ENCODE measurements at regions not wholly inside any gene's neighbourhood (a gene's known extent, or its start where the extent isn't known, plus 50 kb on each side); places are given as distances from the start of the nearest gene placed in this dataset.
A peak's percentile ranks its signal among the peaks of the same experiment; 100 is the strongest.

- DNase-seq (ENCODE audit: low spot score): no peak
These were observed 54.6 kb upstream of the PARM1 start for GRCh38 chr4:74878323-74878722.

DNA sequence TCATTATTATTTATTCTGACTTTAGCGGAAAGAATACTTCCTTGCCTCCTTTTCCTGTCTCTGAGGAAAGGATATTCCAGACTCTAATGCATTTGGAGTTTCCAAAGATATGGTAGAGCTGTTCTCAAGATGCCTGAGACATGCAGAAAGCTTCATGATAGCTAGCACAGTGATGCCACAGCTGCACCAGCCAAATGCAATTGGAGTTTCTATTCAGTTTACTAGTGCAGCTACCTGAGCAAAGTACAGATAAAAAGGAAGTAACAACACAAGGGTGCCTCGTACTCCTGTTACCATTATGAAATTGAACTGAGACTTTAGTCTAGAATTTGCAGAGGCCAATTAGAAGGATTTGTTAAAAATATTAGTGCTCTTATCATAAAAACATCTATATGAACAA lies 57.5 kb upstream of the PARM1 start:
- no peak for DNase-seq (ENCODE audit: low spot score)

DNA sequence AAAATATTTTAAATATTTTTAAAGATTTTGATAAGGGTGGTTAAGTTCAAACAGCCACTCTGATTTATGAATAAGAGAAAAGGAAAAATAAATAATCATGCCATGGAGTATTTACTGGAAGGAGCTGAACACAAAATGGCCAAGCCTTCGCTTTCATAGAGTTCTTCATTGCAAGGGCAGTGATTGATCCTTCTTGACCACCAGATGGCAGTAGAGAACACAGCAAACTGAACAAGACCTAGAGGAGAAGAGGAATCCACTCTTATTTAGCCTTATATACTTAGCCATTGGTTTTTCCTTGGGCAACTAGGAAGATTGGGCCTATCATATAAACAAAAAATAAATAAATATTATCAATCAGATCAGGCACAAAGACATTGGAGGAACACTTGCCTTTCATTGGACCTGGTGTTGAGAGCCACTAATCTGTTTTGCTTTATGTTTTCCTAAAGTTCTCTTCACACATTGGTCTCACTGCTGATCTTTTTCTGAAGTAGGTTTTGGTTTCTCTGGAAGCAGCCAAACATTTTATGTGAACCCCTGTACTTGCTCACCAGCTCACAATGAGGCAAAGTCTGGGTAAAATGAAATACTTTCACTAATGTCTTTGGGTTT lies 58.1 kb upstream of the PARM1 start:
- peak; percentile 55 for DNase-seq (ENCODE audit: low spot score)

- DNase-seq (ENCODE audit: low spot score): no peak
These were observed 59.2 kb upstream of the PARM1 start for GRCh38 chr4:74873545-74874301.

- DNase-seq (ENCODE audit: low spot score): no peak
These were observed 64.7 kb upstream of the BTC start for GRCh38 chr4:74858921-74859562.

GRCh38 chr4:74855879-74856278 lies 61.6 kb upstream of the BTC start:
- DNase-seq (ENCODE audit: low spot score): no peak

DNA sequence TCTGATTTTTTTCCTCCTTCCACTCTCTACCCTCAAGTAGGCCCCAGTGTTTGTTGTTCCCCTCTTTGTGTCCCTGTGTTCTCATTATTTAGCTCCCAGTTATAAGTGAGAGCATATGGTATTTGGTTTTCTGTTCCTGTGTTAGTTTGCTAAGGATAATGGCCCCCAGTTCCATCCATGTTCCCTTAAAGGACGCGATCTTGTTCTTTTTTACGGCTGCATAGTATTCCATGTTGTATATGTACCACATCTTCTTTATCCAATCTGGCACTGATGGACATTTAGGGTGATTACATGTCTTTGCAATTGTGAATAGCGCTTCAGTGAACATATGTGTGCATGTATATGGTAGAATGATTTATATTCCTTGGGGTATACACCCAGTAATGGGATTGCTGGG lies 54.5 kb upstream of the BTC start:
- DNase-seq (ENCODE audit: low spot score): no peak

GRCh38 chr4:74845834-74846233 lies 51.5 kb upstream of the BTC start:
- DNase-seq (ENCODE audit: low spot score): no peak
